ENCODE measurements at regions not wholly inside any gene's neighbourhood (a gene's known extent, or its start where the extent isn't known, plus 50 kb on each side); places are given as distances from the start of the nearest gene placed in this dataset.

- no peak for DNase-seq (ENCODE audit: extremely low read depth, low read depth)
Observed at GRCh38 chr16:76897816-76898215, 293.2 kb upstream of the MON1B start.

DNA sequence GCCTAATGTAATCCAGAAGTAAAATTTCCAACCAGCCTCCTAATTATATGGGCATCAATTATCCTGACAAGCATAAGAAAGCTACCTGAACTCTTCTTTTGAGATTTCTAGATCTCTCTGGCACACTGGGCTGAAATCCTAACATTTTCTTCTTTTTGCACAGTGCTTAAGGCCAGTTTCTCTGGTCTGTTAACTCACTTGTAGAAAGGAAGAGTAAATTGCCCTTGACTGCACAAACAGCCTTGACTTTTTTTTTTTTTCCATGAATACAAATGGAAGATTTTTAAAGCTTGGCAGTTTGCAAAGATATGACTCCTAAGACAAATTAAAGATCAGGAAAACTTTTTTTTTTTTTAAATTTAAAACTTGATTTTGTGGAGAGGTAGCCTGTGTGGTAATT is 291.2 kb upstream of the MON1B start:
- DNase-seq (ENCODE audit: extremely low read depth, low read depth) = no peak

GRCh38 chr16:76900285-76901263 is 290.4 kb upstream of the MON1B start:
- DNase-seq (ENCODE audit: extremely low read depth, low read depth) = no peak

- no peak for DNase-seq (ENCODE audit: extremely low read depth, low read depth)
Observed at GRCh38 chr16:76906552-76906951, 284.4 kb upstream of the MON1B start.

DNA sequence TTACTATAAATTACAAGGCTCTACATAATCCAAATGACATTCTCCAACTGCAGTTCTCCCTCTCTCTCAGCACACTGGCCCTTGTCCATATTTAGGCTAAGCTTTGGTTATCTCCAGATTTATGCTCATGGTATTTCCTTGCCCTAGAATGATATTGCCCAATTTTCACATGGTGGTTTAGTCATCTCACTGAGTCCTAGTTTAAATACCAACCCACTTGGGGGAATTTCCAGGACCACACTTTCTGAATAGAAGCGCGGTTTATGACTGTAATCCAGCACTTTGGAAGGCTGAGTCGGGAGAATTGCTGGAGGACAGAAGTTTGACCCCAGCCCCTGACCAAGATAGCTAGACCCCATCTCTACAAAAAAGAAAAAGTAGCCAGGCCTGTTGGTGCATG is 280.1 kb upstream of the MON1B start:
- DNase-seq (ENCODE audit: extremely low read depth, low read depth) = peak; percentile 15

DNA sequence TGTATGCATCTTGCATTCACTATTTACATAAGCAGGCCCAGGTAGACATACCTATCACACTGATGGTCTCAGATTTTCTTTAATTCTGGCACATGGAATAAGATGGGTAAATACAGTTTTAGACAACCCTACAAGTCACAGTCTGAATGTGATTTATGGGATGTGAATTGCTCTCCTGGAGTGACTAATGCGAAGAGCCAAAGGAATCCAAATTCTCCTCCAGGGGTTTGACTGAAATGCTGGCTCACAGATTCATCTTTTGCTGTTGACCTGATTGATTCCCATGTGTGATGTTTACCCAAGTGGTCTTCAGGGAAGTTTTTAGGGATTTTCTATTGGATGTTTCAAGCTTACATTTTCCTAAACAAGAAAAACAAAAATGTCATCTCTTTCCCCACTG is 277.9 kb upstream of the MON1B start:
- no peak for DNase-seq (ENCODE audit: extremely low read depth, low read depth)

- no peak for DNase-seq (ENCODE audit: extremely low read depth, low read depth)
Observed at GRCh38 chr16:76926042-76926441, 264.9 kb upstream of the MON1B start.

DNA sequence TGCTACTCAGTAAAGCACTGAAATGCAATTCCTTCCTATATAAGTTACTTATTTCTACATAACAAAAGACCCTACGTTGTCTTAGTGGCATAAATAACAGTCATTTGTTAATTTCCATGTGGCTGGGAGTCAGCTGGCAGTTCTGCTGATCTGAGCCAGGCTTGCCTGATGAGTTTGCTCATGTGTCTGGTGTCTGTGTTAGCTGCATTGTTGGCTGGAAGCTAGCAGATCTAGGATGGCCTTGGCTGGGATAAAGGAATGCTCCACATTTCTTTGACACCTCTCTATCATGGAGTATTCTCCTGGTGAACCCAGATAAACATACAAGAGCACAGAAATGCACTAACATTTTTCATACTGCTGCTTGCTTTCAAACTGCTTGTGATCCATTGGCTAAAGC is 264.4 kb upstream of the MON1B start:
- DNase-seq (ENCODE audit: extremely low read depth, low read depth) = no peak

- DNase-seq (ENCODE audit: extremely low read depth, low read depth) = no peak
Observed at GRCh38 chr16:76931186-76931585, 259.8 kb upstream of the MON1B start.

GRCh38 chr16:76932541-76933211 is 258.3 kb upstream of the MON1B start:
- no peak for DNase-seq (ENCODE audit: extremely low read depth, low read depth)

GRCh38 chr16:76940251-76940650 is 250.7 kb upstream of the MON1B start:
- DNase-seq (ENCODE audit: extremely low read depth, low read depth) = no peak

DNA sequence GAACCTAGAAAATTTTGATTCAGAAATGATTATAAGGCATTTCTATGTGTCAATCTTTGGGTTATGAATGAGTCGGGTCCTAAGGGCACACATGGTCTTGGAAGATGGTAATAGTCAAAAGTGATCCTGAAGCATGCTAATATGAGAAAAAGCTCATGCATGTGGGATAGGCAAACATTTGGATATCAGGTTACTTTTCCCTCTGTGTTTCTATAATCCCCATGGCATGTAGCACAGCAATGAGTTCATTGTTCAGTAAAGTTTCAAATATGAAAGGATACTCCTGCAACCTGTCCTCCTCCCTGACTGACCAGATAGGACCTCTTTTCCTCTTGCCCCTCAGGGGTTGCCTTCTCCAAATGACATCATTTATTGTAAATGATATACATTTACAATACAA is 249.9 kb upstream of the MON1B start:
- DNase-seq (ENCODE audit: extremely low read depth, low read depth) = no peak

GRCh38 chr16:76942089-76942488 is 248.9 kb upstream of the MON1B start:
- DNase-seq (ENCODE audit: extremely low read depth, low read depth) = no peak

- DNase-seq (ENCODE audit: extremely low read depth, low read depth) = no peak
Observed at GRCh38 chr16:76943921-76944320, 247.1 kb upstream of the MON1B start.

DNA sequence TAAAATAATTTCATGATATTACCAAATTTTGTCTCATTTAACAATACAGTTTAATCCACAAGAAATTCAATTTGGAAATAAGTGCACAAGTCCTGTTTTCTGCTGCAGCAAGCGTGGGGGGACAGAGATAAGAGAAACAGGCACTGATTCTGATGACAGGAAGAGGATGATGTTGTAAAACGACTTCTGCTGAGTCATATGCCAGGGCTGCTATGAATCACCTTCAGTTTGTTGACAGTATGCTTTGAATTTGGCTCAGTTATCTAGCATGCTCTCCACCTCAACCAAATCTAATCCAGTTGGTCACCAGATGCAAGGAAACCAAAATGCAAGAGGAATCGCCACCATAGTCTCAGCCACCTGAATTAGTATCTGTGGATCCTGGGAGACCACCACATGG is 244.1 kb upstream of the MON1B start:
- peak; percentile 84 for DNase-seq (ENCODE audit: extremely low read depth, low read depth)

GRCh38 chr16:76947749-76948148 is 243.2 kb upstream of the MON1B start:
- DNase-seq (ENCODE audit: extremely low read depth, low read depth) = no peak

DNA sequence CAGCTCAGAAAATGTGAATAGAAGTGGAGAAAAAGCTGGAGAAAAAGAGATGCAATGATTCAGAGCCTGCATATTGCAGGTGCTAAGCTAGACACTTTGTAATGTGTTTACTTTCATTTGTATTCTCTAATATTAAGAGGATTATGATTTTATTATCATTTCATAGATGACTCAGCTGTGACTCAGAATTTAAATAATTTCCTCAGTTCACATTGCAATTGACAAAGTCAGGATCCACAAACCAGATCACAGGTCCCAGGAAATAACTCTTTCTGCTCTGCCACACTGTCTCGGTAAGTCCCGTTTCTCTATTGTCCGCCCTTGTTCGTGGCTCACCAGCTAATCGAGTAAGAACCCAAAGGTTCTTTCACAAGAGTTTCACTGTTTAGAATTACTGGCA is 235.4 kb upstream of the MON1B start:
- DNase-seq (ENCODE audit: extremely low read depth, low read depth) = peak; percentile 35

DNA sequence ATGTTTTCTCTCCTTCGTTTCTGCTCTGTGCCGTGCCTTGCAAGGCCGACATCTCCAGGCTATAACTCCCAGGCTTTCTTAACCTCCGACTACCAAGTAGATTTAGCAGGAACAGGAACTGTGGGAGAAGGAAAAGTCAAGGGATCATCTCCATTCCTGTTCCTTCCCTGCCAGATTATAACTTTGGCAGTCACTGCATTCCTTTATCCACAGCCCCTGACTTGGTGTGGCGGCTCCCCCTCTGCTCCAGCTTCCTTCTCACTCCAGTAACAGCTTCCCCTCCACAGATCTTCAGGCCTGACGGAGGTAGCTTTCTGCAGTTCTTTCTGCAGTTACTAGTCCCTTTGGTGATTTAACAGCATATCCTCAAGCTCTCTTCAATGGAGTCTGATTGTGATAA is 234.6 kb upstream of the MON1B start:
- no peak for DNase-seq (ENCODE audit: extremely low read depth, low read depth)

- DNase-seq (ENCODE audit: extremely low read depth, low read depth) = no peak
Observed at GRCh38 chr16:76956841-76957240, 234.1 kb upstream of the MON1B start.

- DNase-seq (ENCODE audit: extremely low read depth, low read depth) = no peak
Observed at GRCh38 chr16:76959166-76959565, 231.8 kb upstream of the MON1B start.

GRCh38 chr16:76963614-76964315 is 227.2 kb upstream of the MON1B start:
- no peak for DNase-seq (ENCODE audit: extremely low read depth, low read depth)
